ENCODE measurements at regions not wholly inside any gene's neighbourhood (a gene's known extent, or its start where the extent isn't known, plus 50 kb on each side); places are given as distances from the start of the nearest gene placed in this dataset.
A peak's percentile ranks its signal among the peaks of the same experiment; 100 is the strongest.

- Histone ChIP-seq H3K27me3 (ENCODE audit: control insufficient read depth in 1 of 2, insufficient read depth in 2 of 2, low read length in 2 of 2) (no peaks in the 10 kb centered on the region), H3K27ac (ENCODE audit: low read length) (no peak overlapping the region), H3K4me1 (ENCODE audit: control insufficient read depth, insufficient read depth, low read length) (peaks cover 10% of the 10 kb centered on the region), H3K9me3 (ENCODE audit: control insufficient read depth in 2 of 2, low read length in 2 of 2) (no peaks in the 10 kb centered on the region), H3K36me3 (ENCODE audit: control insufficient read depth in 2 of 2, insufficient read depth in 2 of 2, low read length in 2 of 2) (peaks cover 0 to 4% of the 10 kb centered on the region in 2 donors), H3K4me3 (ENCODE audit: low read length in 2 of 2) (no peak overlapping the region), H3K9ac (ENCODE audit: low read length in 2 of 2) (no peak overlapping the region)
Measured at GRCh38 chr20:19901226-19901625, 115.9 kb upstream of the NAA20 start.

GRCh38 chr20:19903168-19903811 lies 113.9 kb upstream of the NAA20 start:
- Histone ChIP-seq H3K4me3 (ENCODE audit: low read length in 2 of 2) (no peak overlapping the region), H3K4me1 (ENCODE audit: control insufficient read depth, insufficient read depth, low read length) (peaks cover 5% of the 10 kb centered on the region), H3K27me3 (ENCODE audit: control insufficient read depth in 1 of 2, insufficient read depth in 2 of 2, low read length in 2 of 2) (no peaks in the 10 kb centered on the region), H3K36me3 (ENCODE audit: control insufficient read depth in 2 of 2, insufficient read depth in 2 of 2, low read length in 2 of 2) (peaks cover 0 to 2% of the 10 kb centered on the region in 2 donors), H3K9ac (ENCODE audit: low read length in 2 of 2) (no peak overlapping the region), H3K27ac (ENCODE audit: low read length) (no peak overlapping the region), H3K9me3 (ENCODE audit: control insufficient read depth in 2 of 2, low read length in 2 of 2) (no peaks in the 10 kb centered on the region)

GRCh38 chr20:19907326-19908056 lies 109.7 kb upstream of the NAA20 start:
- no peak overlapping the region for H3K9ac ChIP-seq (ENCODE audit: low read length in 2 of 2)
- peaks cover 5% of the 10 kb centered on the region for H3K4me1 ChIP-seq (ENCODE audit: control insufficient read depth, insufficient read depth, low read length)
- H3K36me3 ChIP-seq (ENCODE audit: control insufficient read depth in 2 of 2, insufficient read depth in 2 of 2, low read length in 2 of 2): no peaks in the 10 kb centered on the region
- no peaks in the 10 kb centered on the region for H3K9me3 ChIP-seq (ENCODE audit: control insufficient read depth in 2 of 2, low read length in 2 of 2)
- H3K27me3 ChIP-seq (ENCODE audit: control insufficient read depth in 1 of 2, insufficient read depth in 2 of 2, low read length in 2 of 2): no peaks in the 10 kb centered on the region
- H3K4me3 ChIP-seq (ENCODE audit: low read length in 2 of 2): no peak overlapping the region
- no peak overlapping the region for H3K27ac ChIP-seq (ENCODE audit: low read length)

GRCh38 chr20:19908576-19908975 lies 108.6 kb upstream of the NAA20 start:
- Histone ChIP-seq H3K9me3 (ENCODE audit: control insufficient read depth in 2 of 2, low read length in 2 of 2) (no peaks in the 10 kb centered on the region), H3K4me3 (ENCODE audit: low read length in 2 of 2) (no peak overlapping the region), H3K36me3 (ENCODE audit: control insufficient read depth in 2 of 2, insufficient read depth in 2 of 2, low read length in 2 of 2) (no peaks in the 10 kb centered on the region), H3K9ac (ENCODE audit: low read length in 2 of 2) (no peak overlapping the region), H3K4me1 (ENCODE audit: control insufficient read depth, insufficient read depth, low read length) (no peaks in the 10 kb centered on the region), H3K27me3 (ENCODE audit: control insufficient read depth in 1 of 2, insufficient read depth in 2 of 2, low read length in 2 of 2) (no peaks in the 10 kb centered on the region), H3K27ac (ENCODE audit: low read length) (no peak overlapping the region)

- Histone ChIP-seq H3K9me3 (ENCODE audit: control insufficient read depth in 2 of 2, low read length in 2 of 2) (no peaks in the 10 kb centered on the region), H3K27me3 (ENCODE audit: control insufficient read depth in 1 of 2, insufficient read depth in 2 of 2, low read length in 2 of 2) (no peaks in the 10 kb centered on the region), H3K36me3 (ENCODE audit: control insufficient read depth in 2 of 2, insufficient read depth in 2 of 2, low read length in 2 of 2) (no peaks in the 10 kb centered on the region), H3K27ac (ENCODE audit: low read length) (peak overlapping the region; percentile 18), H3K4me1 (ENCODE audit: control insufficient read depth, insufficient read depth, low read length) (peaks cover 5% of the 10 kb centered on the region), H3K4me3 (ENCODE audit: low read length in 2 of 2) (no peak overlapping the region), H3K9ac (ENCODE audit: low read length in 2 of 2) (no peak overlapping the region)
Measured at GRCh38 chr20:19909725-19910124, 107.4 kb upstream of the NAA20 start.

- H3K27ac ChIP-seq (ENCODE audit: low read length): no peak overlapping the region
- H3K9ac ChIP-seq (ENCODE audit: low read length in 2 of 2): no peak overlapping the region
- peaks cover 11% of the 10 kb centered on the region for H3K4me1 ChIP-seq (ENCODE audit: control insufficient read depth, insufficient read depth, low read length)
- H3K27me3 ChIP-seq (ENCODE audit: control insufficient read depth in 1 of 2, insufficient read depth in 2 of 2, low read length in 2 of 2): no peaks in the 10 kb centered on the region
- no peak overlapping the region for H3K4me3 ChIP-seq (ENCODE audit: low read length in 2 of 2)
- H3K36me3 ChIP-seq (ENCODE audit: control insufficient read depth in 2 of 2, insufficient read depth in 2 of 2, low read length in 2 of 2): no peaks in the 10 kb centered on the region
- H3K9me3 ChIP-seq (ENCODE audit: control insufficient read depth in 2 of 2, low read length in 2 of 2): no peaks in the 10 kb centered on the region
Measured at GRCh38 chr20:19911810-19912382, 105.3 kb upstream of the NAA20 start.

GRCh38 chr20:19913349-19913748 lies 103.8 kb upstream of the NAA20 start:
- Histone ChIP-seq H3K4me3 (ENCODE audit: low read length in 2 of 2) (no peak overlapping the region), H3K27me3 (ENCODE audit: control insufficient read depth in 1 of 2, insufficient read depth in 2 of 2, low read length in 2 of 2) (no peaks in the 10 kb centered on the region), H3K9me3 (ENCODE audit: control insufficient read depth in 2 of 2, low read length in 2 of 2) (no peaks in the 10 kb centered on the region), H3K9ac (ENCODE audit: low read length in 2 of 2) (no peak overlapping the region), H3K27ac (ENCODE audit: low read length) (no peak overlapping the region), H3K36me3 (ENCODE audit: control insufficient read depth in 2 of 2, insufficient read depth in 2 of 2, low read length in 2 of 2) (no peaks in the 10 kb centered on the region), H3K4me1 (ENCODE audit: control insufficient read depth, insufficient read depth, low read length) (peaks cover 11% of the 10 kb centered on the region)

- Histone ChIP-seq H3K27me3 (ENCODE audit: control insufficient read depth in 1 of 2, insufficient read depth in 2 of 2, low read length in 2 of 2) (no peaks in the 10 kb centered on the region), H3K36me3 (ENCODE audit: control insufficient read depth in 2 of 2, insufficient read depth in 2 of 2, low read length in 2 of 2) (no peaks in the 10 kb centered on the region), H3K4me3 (ENCODE audit: low read length in 2 of 2) (no peak overlapping the region), H3K27ac (ENCODE audit: low read length) (no peak overlapping the region), H3K9me3 (ENCODE audit: control insufficient read depth in 2 of 2, low read length in 2 of 2) (no peaks in the 10 kb centered on the region), H3K4me1 (ENCODE audit: control insufficient read depth, insufficient read depth, low read length) (peaks cover 11% of the 10 kb centered on the region), H3K9ac (ENCODE audit: low read length in 2 of 2) (no peak overlapping the region)
Measured at GRCh38 chr20:19913927-19914614, 103.1 kb upstream of the NAA20 start.

- Histone ChIP-seq H3K9ac (ENCODE audit: low read length in 2 of 2) (no peak overlapping the region), H3K4me1 (ENCODE audit: control insufficient read depth, insufficient read depth, low read length) (peaks cover 11% of the 10 kb centered on the region), H3K36me3 (ENCODE audit: control insufficient read depth in 2 of 2, insufficient read depth in 2 of 2, low read length in 2 of 2) (no peaks in the 10 kb centered on the region), H3K9me3 (ENCODE audit: control insufficient read depth in 2 of 2, low read length in 2 of 2) (no peaks in the 10 kb centered on the region), H3K27ac (ENCODE audit: low read length) (no peak overlapping the region), H3K27me3 (ENCODE audit: control insufficient read depth in 1 of 2, insufficient read depth in 2 of 2, low read length in 2 of 2) (no peaks in the 10 kb centered on the region), H3K4me3 (ENCODE audit: low read length in 2 of 2) (no peak overlapping the region)
Measured at GRCh38 chr20:19915111-19915798, 101.9 kb upstream of the NAA20 start.

Measured in stomach smooth muscle (tissue), 2 donors.